GM12892 (cell line): ENCODE measurements at regions not wholly inside any gene's neighbourhood (a gene's known extent, or its start where the extent isn't known, plus 50 kb on each side); places are given as distances from the start of the nearest gene placed in this dataset.
"Not testable (repeated sequence)": the region's sequence is repeated elsewhere in the genome, so short reads cannot be mapped to it uniquely, and the experiment has no call there.

ENCODE experiments used
- DNase-seq: peaks from one replicate; pipeline ENCODE4 v3.0.0; 2011; ENCODE audit not compliant: insufficient read length
- FAIRE-seq: peaks from 2 replicates; lab custom pipeline; 2011; peaks lifted over from hg19 to GRCh38; lab: Jason Lieb, UNC
- POLR2A ChIP-seq: IDR thresholded peaks from 2 replicates; pipeline ENCODE4 v1.6.1; 2011; ENCODE audit warnings: low read depth, low read length, control low read depth
- POLR2AphosphoS5 ChIP-seq: IDR thresholded peaks from 2 replicates; pipeline ENCODE4 v1.6.1; 2011; ENCODE audit warnings: low read depth, low read length, control low read depth
- TAF1 ChIP-seq: IDR thresholded peaks from 2 replicates; pipeline ENCODE4 v1.6.1; 2011; ENCODE audit warnings: low read depth, mild to moderate bottlenecking, control low read depth, low read length, borderline replicate concordance

DNA sequence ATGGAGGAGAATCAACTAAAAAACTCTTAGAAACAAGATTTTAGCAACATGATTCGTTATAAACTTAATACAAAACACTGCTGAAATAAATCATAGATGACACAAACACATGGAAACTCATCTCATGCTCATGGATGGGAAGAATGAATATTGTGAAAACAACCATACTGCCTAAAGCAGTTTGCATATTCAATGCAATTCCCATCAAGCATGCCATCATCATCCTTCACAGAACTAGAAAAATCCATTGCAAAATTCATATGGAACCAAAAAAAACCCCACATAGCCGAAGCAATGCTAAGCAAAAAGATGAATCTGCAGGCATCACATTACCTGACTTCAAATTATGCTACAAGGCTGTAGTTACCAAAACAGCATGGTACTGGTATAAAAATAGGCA, 1015.8 kb upstream of the GRIA3 start:
- DNase-seq (no peak), FAIRE-seq (no peak)
- TF ChIP-seq TAF1 (no peak), POLR2AphosphoS5 (no peak), POLR2A (no peak)

DNA sequence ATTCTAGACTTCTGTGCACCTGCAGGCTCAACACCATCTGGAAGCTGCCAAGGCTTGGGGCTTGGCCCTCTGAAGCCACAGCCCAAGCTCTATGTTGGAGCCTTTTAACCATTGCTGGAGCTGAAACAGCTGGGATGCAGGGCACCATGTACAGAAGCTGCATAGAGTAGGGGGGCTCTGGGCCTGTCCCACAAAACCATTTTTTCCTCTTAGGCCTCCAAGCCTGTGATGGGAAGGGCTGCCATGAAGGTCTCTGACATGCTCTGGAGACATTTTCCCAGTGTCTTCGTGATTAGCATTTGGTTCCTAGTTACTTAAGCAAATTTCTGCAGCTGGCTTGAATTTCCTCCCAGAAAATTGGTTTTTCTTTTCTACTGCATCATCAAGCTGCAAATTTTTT, 999.3 kb upstream of the GRIA3 start:
- TF ChIP-seq TAF1 (no peak), POLR2A (no peak), POLR2AphosphoS5 (no peak)
- DNase-seq (no peak), FAIRE-seq (no peak)

- FAIRE-seq (no peak), DNase-seq (no peak)
- TF ChIP-seq POLR2AphosphoS5 (no peak), POLR2A (no peak), TAF1 (no peak)
Measured at GRCh38 chrX:122187069-122187713, 996.9 kb upstream of the GRIA3 start.

DNA sequence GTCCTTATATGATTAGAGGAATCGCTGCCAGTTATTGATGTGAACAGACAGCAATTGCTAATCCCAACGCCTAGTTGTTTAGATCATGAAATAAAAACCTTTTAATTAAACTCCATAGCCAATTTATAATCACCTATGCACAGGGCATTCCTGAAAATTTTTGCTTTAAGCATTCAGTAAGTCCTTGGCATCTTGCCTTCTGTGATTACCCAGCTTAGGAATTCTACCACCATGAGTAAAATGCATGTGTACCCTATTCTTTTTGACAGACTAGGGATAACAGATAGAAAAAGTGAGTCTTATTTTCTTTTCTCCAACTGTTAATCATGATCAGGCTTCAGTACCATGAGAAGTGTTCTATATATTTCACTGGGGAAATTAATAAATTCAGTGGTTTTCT, 995.3 kb upstream of the GRIA3 start:
- TF ChIP-seq POLR2AphosphoS5 (no peak), TAF1 (no peak), POLR2A (no peak)
- DNase-seq (no peak), FAIRE-seq (no peak)

- DNase-seq, result no peak
- FAIRE-seq, result no peak
- TF ChIP-seq POLR2AphosphoS5 (no peak), TAF1 (no peak), POLR2A (no peak)
Measured at GRCh38 chrX:122196343-122196742, 987.7 kb upstream of the GRIA3 start.

DNA sequence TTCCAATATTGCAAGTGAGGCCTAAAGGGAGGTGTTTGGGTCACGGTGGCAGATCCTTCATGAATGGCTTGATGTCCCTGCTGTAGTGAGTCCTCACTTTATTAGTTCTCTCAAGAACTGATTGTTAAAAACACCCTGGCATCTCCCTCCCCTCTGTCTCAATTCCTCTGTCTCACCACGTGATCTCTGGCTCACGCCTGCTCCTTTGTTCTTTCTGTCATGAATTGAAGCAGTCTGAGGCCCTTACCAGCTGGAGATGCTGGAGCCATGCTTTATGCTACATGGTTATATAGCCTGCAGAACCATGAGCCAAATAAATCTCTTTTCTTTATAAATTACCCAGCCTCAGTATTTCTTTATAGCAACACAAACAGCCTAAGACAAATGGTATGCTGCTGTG, 980.7 kb upstream of the GRIA3 start:
- DNase-seq (no peak), FAIRE-seq (no peak)
- TF ChIP-seq TAF1, result no peak

DNA sequence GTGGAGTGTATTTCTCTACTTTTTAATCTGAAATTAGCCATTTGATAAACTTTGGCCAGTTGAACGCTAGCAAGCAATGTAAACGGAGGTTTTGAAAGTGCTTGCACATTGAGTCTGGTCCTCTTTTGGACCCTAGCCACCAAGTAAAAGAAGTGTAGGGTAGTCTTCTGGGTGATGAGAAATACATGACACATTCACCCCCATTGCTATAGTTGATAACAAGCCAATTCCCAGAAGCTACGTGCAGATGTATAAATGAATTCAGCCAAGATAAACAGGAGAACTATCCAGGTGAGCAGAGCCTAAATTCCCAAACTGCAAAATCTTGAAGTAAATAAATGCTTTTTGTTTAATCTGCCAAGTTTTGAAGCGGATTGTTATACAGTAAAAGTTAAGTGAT, 965.4 kb upstream of the GRIA3 start:
- FAIRE-seq (no peak), DNase-seq (no peak)
- no peak for TF ChIP-seq POLR2AphosphoS5
- TF ChIP-seq POLR2A, result no peak
- no peak for TF ChIP-seq TAF1

DNA sequence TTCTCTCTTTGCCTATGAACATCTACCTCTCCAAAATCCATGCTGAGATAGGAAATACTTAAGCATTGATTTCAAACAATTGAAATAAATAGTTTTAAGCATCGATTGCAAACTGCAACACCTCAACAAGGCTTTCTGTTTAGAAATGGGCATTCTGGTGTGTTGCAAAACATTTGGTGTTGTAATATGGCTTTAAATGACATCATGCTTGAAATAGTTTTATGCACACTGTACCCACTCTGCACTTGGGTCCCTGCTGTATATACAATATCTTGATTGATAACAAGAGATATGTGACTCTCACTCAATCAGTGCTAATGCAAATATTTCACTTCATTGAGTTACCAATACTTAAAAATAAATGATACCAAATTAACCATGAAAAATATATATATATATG, 964.9 kb upstream of the GRIA3 start:
- TF ChIP-seq TAF1 (no peak), POLR2AphosphoS5 (no peak), POLR2A (no peak)
- no peak for DNase-seq
- no peak for FAIRE-seq

- TF ChIP-seq POLR2A (no peak), POLR2AphosphoS5 (no peak), TAF1 (no peak)
- no peak for DNase-seq
- no peak for FAIRE-seq
Measured at GRCh38 chrX:122219735-122220134, 964.3 kb upstream of the GRIA3 start.

- no peak for DNase-seq
- FAIRE-seq, result no peak
- TF ChIP-seq POLR2AphosphoS5, result no peak
- no peak for TF ChIP-seq POLR2A
- no peak for TF ChIP-seq TAF1
Measured at GRCh38 chrX:122220644-122221373, 963.3 kb upstream of the GRIA3 start.

GRCh38 chrX:122221810-122222209, 962.3 kb upstream of the GRIA3 start:
- not testable (repeated sequence) for DNase-seq, FAIRE-seq

- FAIRE-seq, DNase-seq: not testable (repeated sequence)
Measured at GRCh38 chrX:122224137-122224536, 959.9 kb upstream of the GRIA3 start.
